GM12878 (cell line): ENCODE measurements at regions not wholly inside any gene's neighbourhood (a gene's known extent, or its start where the extent isn't known, plus 50 kb on each side); places are given as distances from the start of the nearest gene placed in this dataset.

Source experiments
- ATAC-seq: fragments of 200-7000 bp; cut with Tn5 transposase; 3 replicates; pipeline ENCODE4 v1.9.1; 2020; ENCODE audit warnings: mild to moderate bottlenecking, moderate library complexity
- BruUV-seq: library from RNA; stranded (reverse); fragments of 400-500 nt; replicated peaks from 2 replicates; lab custom pipeline; 2021; lab: Mats Ljungman, UMichigan
- CTCF ChIA-PET: fragments of 300-600 bp; sonication (Branson Sonifier 250); formaldehyde crosslinking; extraction: SDS; loops from one replicate; lab custom pipeline; 2021; ENCODE audit warnings: inconsistent platforms; lab: Yijun Ruan, JAX
- POLR2A ChIA-PET: fragments of 350-600 bp; formaldehyde crosslinking; extraction: SDS; loops from one replicate; lab custom pipeline; 2021; ENCODE audit warnings: inconsistent platforms; lab: Charles Lee
- RAD21 ChIA-PET: fragments of 300-600 bp; sonication (Branson Sonifier 250); formaldehyde crosslinking; loops from one replicate; lab custom pipeline; 2023; ENCODE audit warnings: antibody characterized with exemption; ENCODE audit not compliant: unreplicated experiment; lab: Charles Lee
- SMC1A ChIA-PET: fragments of 300-600 bp; sonication (Branson Sonifier 250); formaldehyde crosslinking; loops from one replicate; lab custom pipeline; 2023; ENCODE audit not compliant: unreplicated experiment, uncharacterized antibody; lab: Charles Lee
- DNase-seq: peaks from one replicate; pipeline ENCODE4 v3.0.0-alpha.2; 2011; ENCODE audit warnings: low read depth, low spot score
- FAIRE-seq: peaks from 3 replicates; lab custom pipeline; 2011; peaks lifted over from hg19 to GRCh38; lab: Jason Lieb, UNC
- H2AFZ ChIP-seq: 2 replicates; pipeline ENCODE4 v1.6.0; 2011; ENCODE audit warnings: low read depth, low read length, control low read depth; ENCODE audit not compliant: control insufficient read depth
- H3K27ac ChIP-seq: 2 replicates; pipeline ENCODE4 v1.5.1; 2011; ENCODE audit warnings: control low read depth; ENCODE audit not compliant: control insufficient read depth, insufficient read depth
- H3K27me3 ChIP-seq, 2 experiments: replicated peaks in 1 of 2; 2 replicates each; pipeline versions ENCODE4 v1.6.0 to v1.6.1; 2011; ENCODE audit warnings: low read length in 1 of 2; ENCODE audit not compliant: control insufficient read depth in 2 of 2, insufficient read depth in 2 of 2
- H3K36me3 ChIP-seq, 2 experiments: 2 replicates each; pipeline ENCODE4 v1.5.1; 2011; ENCODE audit warnings: low read length in 1 of 2; ENCODE audit not compliant: control insufficient read depth in 2 of 2, insufficient read depth in 2 of 2
- H3K4me1 ChIP-seq: 2 replicates; pipeline ENCODE4 v1.6.1; 2011; ENCODE audit warnings: mild to moderate bottlenecking, low read length, moderate library complexity, mixed read lengths; ENCODE audit not compliant: control insufficient read depth, insufficient read depth
- H3K4me2 ChIP-seq: 2 replicates; pipeline ENCODE4 v1.6.0; 2011; ENCODE audit warnings: control low read depth; ENCODE audit not compliant: control insufficient read depth, insufficient read depth
- H3K4me3 ChIP-seq: fragments of 200-600 bp; sonication (generic); 2 replicates; pipeline ENCODE4 v1.5.1; 2016
- H3K79me2 ChIP-seq: 2 replicates; pipeline ENCODE4 v1.6.0; 2011; ENCODE audit warnings: low read length; ENCODE audit not compliant: control insufficient read depth, insufficient read depth
- H3K9ac ChIP-seq: 2 replicates; pipeline ENCODE4 v1.8.0; 2011; ENCODE audit warnings: low read length, control low read depth, mixed read lengths; ENCODE audit not compliant: control insufficient read depth, insufficient read depth
- H3K9me3 ChIP-seq: replicated peaks from 3 replicates; pipeline ENCODE4 v1.5.1; 2011; ENCODE audit warnings: mild to moderate bottlenecking, low read length; ENCODE audit not compliant: control insufficient read depth, insufficient read depth
- H4K20me1 ChIP-seq: 2 replicates; pipeline ENCODE4 v1.6.0; 2011; ENCODE audit not compliant: control insufficient read depth, insufficient read depth
- BHLHE40 ChIP-seq, 2 experiments: fragments of 450-650 bp in 1 of 2; IDR thresholded peaks; 2 replicates each; pipeline ENCODE4 v1.6.1; 2011 to 2017; ENCODE audit warnings: low read depth in 2 of 2, borderline replicate concordance in 1 of 2, improper control_type of control experiment in 1 of 2, low read length in 1 of 2, mild to moderate bottlenecking in 1 of 2
- CBX5 ChIP-seq: sonication (generic); IDR thresholded peaks from 2 replicates; pipeline ENCODE4 v1.6.1; 2016; ENCODE audit warnings: low read depth, moderate library complexity, mild to moderate bottlenecking, inconsistent platforms
- CHD2 ChIP-seq: IDR thresholded peaks from 2 replicates; pipeline ENCODE4 v1.6.1; 2011; ENCODE audit warnings: low read depth, low read length, improper control_type of control experiment, borderline replicate concordance
- MEF2A ChIP-seq: IDR thresholded peaks from 2 replicates; pipeline ENCODE4 v1.6.1; 2011; ENCODE audit warnings: low read depth, mild to moderate bottlenecking, low read length, moderate library complexity; ENCODE audit not compliant: insufficient read depth
- NFYA ChIP-seq: IDR thresholded peaks from 2 replicates; pipeline ENCODE4 v1.6.1; 2011; ENCODE audit warnings: low read depth, mild to moderate bottlenecking, low read length, improper control_type of control experiment, borderline replicate concordance
- NR2F1 ChIP-seq: fragments of 450-650 bp; conservative IDR thresholded peaks from 2 replicates; pipeline ENCODE4 v1.6.1; 2017; ENCODE audit warnings: mild to moderate bottlenecking
- RB1 ChIP-seq: fragments of 450-650 bp; formaldehyde crosslinking; IDR thresholded peaks from 2 replicates; pipeline ENCODE4 v1.6.1; 2017; ENCODE audit warnings: mild to moderate bottlenecking, borderline replicate concordance
- SIN3A ChIP-seq: IDR thresholded peaks from 2 replicates; pipeline ENCODE4 v1.6.1; 2012; ENCODE audit warnings: low read depth, low read length, improper control_type of control experiment
- SP1 ChIP-seq: IDR thresholded peaks from one replicate; pipeline ENCODE4 v1.6.1; 2011; ENCODE audit warnings: low read depth, low read length
- SPI1 ChIP-seq: IDR thresholded peaks from 2 replicates; pipeline ENCODE4 v1.6.1; 2011; ENCODE audit warnings: low read depth, mild to moderate bottlenecking, low read length, moderate library complexity, borderline replicate concordance; ENCODE audit not compliant: insufficient read depth
- TCF7 ChIP-seq: IDR thresholded peaks from 2 replicates; pipeline ENCODE4 v1.6.1; 2014; ENCODE audit warnings: antibody characterized with exemption, borderline replicate concordance
- WGBS: methylation state at CpG from one replicate; pipeline ENCODE4 v1.1.6; 2016; ENCODE audit warnings: low lambda C conversion rate; ENCODE audit not compliant: insufficient replicate concordance, insufficient coverage; ENCODE audit errors: missing lambda C conversion rate; 5-methylcytosine and 5-hydroxymethylcytosine counted together
- in situ Hi-C: fragments of 300-500 bp; cut with MboI; formaldehyde crosslinking; loops from 9 replicates; pipeline ENCODE4 v1.14.3; 2018; ENCODE audit warnings: mixed read lengths
- intact Hi-C: fragments of 100-400 bp; cut with micrococcal nuclease; formaldehyde crosslinking; loops from one replicate; pipeline ENCODE4 v1.14.2; 2022; ENCODE audit not compliant: unreplicated experiment
- TF ChIP-seq, protein P1 (sequence below): fragments of 450-650 bp; IDR thresholded peaks from 2 replicates; pipeline ENCODE4 v1.6.1; 2018; ENCODE audit warnings: mild to moderate bottlenecking, low read depth, moderate library complexity; ENCODE audit not compliant: partially characterized antibody

DNA sequence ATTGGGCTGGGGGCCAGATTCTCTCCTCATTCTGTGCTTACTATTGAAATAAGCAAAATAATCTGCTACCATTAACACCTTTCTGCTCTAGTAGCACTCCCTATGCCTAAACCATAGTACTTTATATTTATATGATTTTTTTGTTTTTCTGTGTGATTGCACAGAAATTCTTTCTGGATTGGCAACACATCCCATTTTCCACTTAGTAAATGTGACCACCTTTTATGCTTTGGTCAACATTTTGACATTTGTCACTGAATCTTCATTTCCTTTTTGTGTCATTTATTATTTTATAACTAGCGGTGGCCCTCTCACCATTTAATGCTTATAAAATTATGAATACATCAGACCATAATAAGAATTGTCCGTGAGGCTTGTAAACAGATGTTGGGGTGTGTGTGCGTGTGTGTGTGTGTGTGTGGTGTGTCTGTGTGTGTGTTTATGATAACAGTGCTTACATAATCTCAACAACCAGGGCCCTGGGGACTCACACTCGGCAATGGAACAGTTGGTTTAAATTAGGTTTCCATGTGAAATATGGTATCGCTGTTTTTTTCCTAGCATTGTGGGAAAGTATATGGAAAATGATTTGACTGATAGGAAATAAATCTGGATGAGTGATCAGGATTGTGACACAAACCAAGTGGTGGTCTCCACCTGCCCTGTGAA lies 138.9 kb downstream of the NOC3L start:
- Histone ChIP-seq H3K4me3 (no peak overlapping the region), H3K9ac (no peak overlapping the region), H4K20me1 (no peaks in the 10 kb centered on the region), H2AFZ (no peak overlapping the region), H3K79me2 (no peaks in the 10 kb centered on the region), H3K9me3 (no peaks in the 10 kb centered on the region), H3K36me3 (no peaks in the 10 kb centered on the region), H3K4me1 (no peaks in the 10 kb centered on the region), H3K4me2 (no peak overlapping the region), H3K27me3 (no peaks in the 10 kb centered on the region), H3K27ac (no peak overlapping the region)
- no peak for DNase-seq
- WGBS, result 41% methylated on average over 5 of the region's 5 CpGs
- FAIRE-seq, result no peak
- intact Hi-C loops (no loop called here), in situ Hi-C loops (no loop called here)
- BruUV-seq, result no TSS peak
- ChIA-PET SMC1A (no interaction called here), POLR2A (no interaction called here), RAD21 (no interaction called here), CTCF (no interaction called here)
- ATAC-seq, result no peak
- TF ChIP-seq CBX5, result no peak
- no peak for TF ChIP-seq NR2F1
- TF ChIP-seq SPI1, result no peak
- TF ChIP-seq TCF7, result no peak
- TF ChIP-seq MEF2A, result no peak
- TF ChIP-seq SP1, result no peak
- TF ChIP-seq NFYA, result no peak
- TF ChIP-seq RB1, result no peak
- no peak for TF ChIP-seq SIN3A
- TF ChIP-seq CHD2, result no peak
- TF ChIP-seq BHLHE40 (IDR thresholded peaks at IDR 0.05; ENCODE audit: borderline replicate concordance in 1 of 2, low read depth in 2 of 2, low read length in 1 of 2), result no peak
- TF ChIP-seq, protein P1, sequence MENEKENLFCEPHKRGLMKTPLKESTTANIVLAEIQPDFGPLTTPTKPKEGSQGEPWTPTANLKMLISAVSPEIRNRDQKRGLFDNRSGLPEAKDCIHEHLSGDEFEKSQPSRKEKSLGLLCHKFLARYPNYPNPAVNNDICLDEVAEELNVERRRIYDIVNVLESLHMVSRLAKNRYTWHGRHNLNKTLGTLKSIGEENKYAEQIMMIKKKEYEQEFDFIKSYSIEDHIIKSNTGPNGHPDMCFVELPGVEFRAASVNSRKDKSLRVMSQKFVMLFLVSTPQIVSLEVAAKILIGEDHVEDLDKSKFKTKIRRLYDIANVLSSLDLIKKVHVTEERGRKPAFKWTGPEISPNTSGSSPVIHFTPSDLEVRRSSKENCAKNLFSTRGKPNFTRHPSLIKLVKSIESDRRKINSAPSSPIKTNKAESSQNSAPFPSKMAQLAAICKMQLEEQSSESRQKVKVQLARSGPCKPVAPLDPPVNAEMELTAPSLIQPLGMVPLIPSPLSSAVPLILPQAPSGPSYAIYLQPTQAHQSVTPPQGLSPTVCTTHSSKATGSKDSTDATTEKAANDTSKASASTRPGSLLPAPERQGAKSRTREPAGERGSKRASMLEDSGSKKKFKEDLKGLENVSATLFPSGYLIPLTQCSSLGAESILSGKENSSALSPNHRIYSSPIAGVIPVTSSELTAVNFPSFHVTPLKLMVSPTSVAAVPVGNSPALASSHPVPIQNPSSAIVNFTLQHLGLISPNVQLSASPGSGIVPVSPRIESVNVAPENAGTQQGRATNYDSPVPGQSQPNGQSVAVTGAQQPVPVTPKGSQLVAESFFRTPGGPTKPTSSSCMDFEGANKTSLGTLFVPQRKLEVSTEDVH, result no peak
